HEK293 (cell line): ENCODE measurements at regions not wholly inside any gene's neighbourhood (a gene's known extent, or its start where the extent isn't known, plus 50 kb on each side); places are given as distances from the start of the nearest gene placed in this dataset.

ENCODE experiments used
- CTCF ChIA-PET: fragments of 350-600 bp; formaldehyde crosslinking; extraction: SDS; loops from one replicate; lab custom pipeline; 2021; ENCODE audit warnings: antibody characterized with exemption; lab: Yijun Ruan, JAX
- POLR2A ChIA-PET: fragments of 300-600 bp; formaldehyde crosslinking; extraction: SDS; loops from one replicate; lab custom pipeline; 2020; ENCODE audit warnings: antibody characterized with exemption, inconsistent platforms; lab: Yijun Ruan, JAX
- H3K27ac ChIP-seq: fragments of 200-500 bp; sonication (Bioruptor generic); 2 replicates; pipeline ENCODE4 v1.5.1; 2014; ENCODE audit warnings: low read depth, low read length, control low read depth, inconsistent platforms; ENCODE audit errors: extremely low read depth
- H3K36me3 ChIP-seq, 2 experiments: fragments of 200-500 bp in 1 of 2; sonication (Bioruptor generic) in 1 of 2; 1 replicate in 1 of 2; 2 replicates in 1 of 2; pipeline ENCODE4 v1.5.1; 2014 to 2017; ENCODE audit warnings: inconsistent platforms in 2 of 2, low read length in 2 of 2; ENCODE audit not compliant: control insufficient read depth in 2 of 2, insufficient read depth in 1 of 2
- H3K4me1 ChIP-seq: fragments of 200-500 bp; sonication (Bioruptor generic); 2 replicates; pipeline ENCODE4 v1.5.1; 2014; ENCODE audit warnings: mild to moderate bottlenecking, low read length, inconsistent platforms; ENCODE audit not compliant: control insufficient read depth, insufficient read depth
- H3K4me3 ChIP-seq: 2 replicates; pipeline ENCODE4 v1.5.1; 2011; ENCODE audit warnings: low read depth, mild to moderate bottlenecking, control low read depth, low read length, moderate library complexity
- H3K9me3 ChIP-seq: fragments of 200-500 bp; sonication (Bioruptor generic); 2 replicates; pipeline ENCODE4 v1.5.1; 2014; ENCODE audit warnings: low read depth, low read length, inconsistent platforms; ENCODE audit not compliant: control insufficient read depth, insufficient read depth
- HOXC10 ChIP-seq: sonication (generic); formaldehyde crosslinking; IDR thresholded peaks from 2 replicates; pipeline ENCODE4 v1.8.1; 2023; ENCODE audit warnings: mild to moderate bottlenecking, missing genetic modification reagents
- KLF1 ChIP-seq: fragments of 450-650 bp; formaldehyde crosslinking; IDR thresholded peaks from 2 replicates; pipeline ENCODE4 v1.5.1; 2016; ENCODE audit warnings: missing biosample characterization, missing genetic modification characterization
- OSR2 ChIP-seq: fragments of 450-650 bp; formaldehyde crosslinking; IDR thresholded peaks from 2 replicates; pipeline ENCODE4 v1.5.1; 2016; ENCODE audit warnings: missing biosample characterization, missing genetic modification characterization
- PRDM10 ChIP-seq: fragments of 450-650 bp; formaldehyde crosslinking; IDR thresholded peaks from 2 replicates; pipeline ENCODE4 v1.5.1; 2016; ENCODE audit warnings: missing biosample characterization, missing genetic modification characterization
- ZBTB21 ChIP-seq: fragments of 450-650 bp; formaldehyde crosslinking; IDR thresholded peaks from 2 replicates; pipeline ENCODE4 v1.5.1; 2017; ENCODE audit warnings: missing biosample characterization, missing genetic modification characterization
- ZBTB7A ChIP-seq: fragments of 450-650 bp; formaldehyde crosslinking; IDR thresholded peaks from 2 replicates; pipeline ENCODE4 v1.5.1; 2016; ENCODE audit warnings: low read depth, missing biosample characterization, missing genetic modification characterization
- ZEB2 ChIP-seq: fragments of 450-650 bp; formaldehyde crosslinking; IDR thresholded peaks from 2 replicates; pipeline ENCODE4 v1.5.1; 2016; ENCODE audit warnings: missing biosample characterization, missing genetic modification characterization
- ZNF140 ChIP-seq: fragments of 450-650 bp; formaldehyde crosslinking; IDR thresholded peaks from 2 replicates; pipeline ENCODE4 v1.5.1; 2016; ENCODE audit warnings: missing biosample characterization, missing genetic modification characterization
- ZNF157 ChIP-seq: fragments of 450-650 bp; formaldehyde crosslinking; IDR thresholded peaks from 2 replicates; pipeline ENCODE4 v1.5.1; 2016; ENCODE audit warnings: missing biosample characterization, missing genetic modification characterization
- ZNF311 ChIP-seq: fragments of 450-650 bp; formaldehyde crosslinking; IDR thresholded peaks from 2 replicates; pipeline ENCODE4 v1.5.1; 2017; ENCODE audit warnings: missing biosample characterization, missing genetic modification characterization, borderline replicate concordance
- ZNF335 ChIP-seq: fragments of 450-650 bp; formaldehyde crosslinking; conservative IDR thresholded peaks from 2 replicates; pipeline ENCODE4 v1.5.1; 2016; ENCODE audit warnings: missing biosample characterization, missing genetic modification characterization
- ZNF37A ChIP-seq: fragments of 450-650 bp; IDR thresholded peaks from 2 replicates; pipeline ENCODE4 v1.5.1; 2018; ENCODE audit warnings: missing biosample characterization, missing genetic modification characterization
- ZNF416 ChIP-seq: fragments of 450-650 bp; formaldehyde crosslinking; IDR thresholded peaks from 2 replicates; pipeline ENCODE4 v1.5.1; 2016; ENCODE audit warnings: missing biosample characterization, missing genetic modification characterization
- ZNF433 ChIP-seq: fragments of 450-650 bp; formaldehyde crosslinking; IDR thresholded peaks from 2 replicates; pipeline ENCODE4 v1.5.1; 2016; ENCODE audit warnings: missing biosample characterization, missing genetic modification characterization, low read depth
- ZNF530 ChIP-seq: fragments of 450-650 bp; formaldehyde crosslinking; IDR thresholded peaks from 2 replicates; pipeline ENCODE4 v1.5.1; 2016; ENCODE audit warnings: low read depth, missing biosample characterization, missing genetic modification characterization
- ZNF560 ChIP-seq: fragments of 450-650 bp; formaldehyde crosslinking; IDR thresholded peaks from 2 replicates; pipeline ENCODE4 v1.5.1; 2017; ENCODE audit warnings: missing biosample characterization, missing genetic modification characterization, borderline replicate concordance
- ZNF704 ChIP-seq: fragments of 450-650 bp; formaldehyde crosslinking; IDR thresholded peaks from 2 replicates; pipeline ENCODE4 v1.5.1; 2016; ENCODE audit warnings: missing biosample characterization, missing genetic modification characterization

- Histone ChIP-seq H3K4me3 (no peak overlapping the region), H3K36me3 (no peaks in the 10 kb centered on the region), H3K4me1 (no peaks in the 10 kb centered on the region), H3K9me3 (no peaks in the 10 kb centered on the region), H3K27ac (no peak overlapping the region)
- POLR2A ChIA-PET, result no interaction called here
- TF ChIP-seq ZBTB21 (tag by site-specific recombination), result no peak
- no peak for TF ChIP-seq ZBTB7A (tag by site-specific recombination)
- TF ChIP-seq OSR2, result no peak
- TF ChIP-seq ZNF433 (tag by site-specific recombination), result no peak
- no peak for TF ChIP-seq ZNF530 (tag by site-specific recombination)
- no peak for TF ChIP-seq ZNF157
- no peak for TF ChIP-seq PRDM10
- no peak for TF ChIP-seq HOXC10 (CRISPR knock-in tag)
- CTCF ChIA-PET, result no interaction called here
These were observed 323.9 kb upstream of the DSEL start for GRCh38 chr18:67840379-67840778.

DNA sequence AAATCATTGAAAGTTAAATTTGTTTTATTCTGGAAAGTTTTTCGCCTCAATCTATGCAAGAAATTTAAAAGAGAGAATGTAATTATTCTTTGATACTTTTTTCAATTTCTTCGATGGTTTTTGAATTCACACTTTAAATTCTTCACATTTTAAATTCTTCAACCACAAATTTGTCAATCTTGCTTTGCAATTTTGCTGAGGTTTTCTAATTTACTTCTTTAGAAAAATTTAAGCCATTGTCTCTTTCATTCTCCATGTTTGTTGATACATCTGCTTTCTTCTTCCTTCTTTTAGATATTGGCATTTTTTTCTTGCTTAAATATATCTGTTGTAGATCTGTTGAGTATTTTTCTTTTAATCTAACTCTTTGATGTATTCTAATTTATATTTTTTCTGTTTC, 301.9 kb upstream of the DSEL start:
- CTCF ChIA-PET, result no interaction called here
- Histone ChIP-seq H3K4me1 (no peaks in the 10 kb centered on the region), H3K27ac (no peak overlapping the region), H3K36me3 (no peaks in the 10 kb centered on the region), H3K9me3 (no peaks in the 10 kb centered on the region), H3K4me3 (no peak overlapping the region)
- TF ChIP-seq KLF1 (tag by site-specific recombination) (no peak), ZNF335 (tag by site-specific recombination) (no peak), ZNF560 (tag by site-specific recombination) (no peak), ZNF311 (no peak), ZNF704 (tag by site-specific recombination) (no peak), ZEB2 (tag by site-specific recombination) (no peak), ZNF37A (tag by site-specific recombination) (no peak), HOXC10 (CRISPR knock-in tag) (no peak)
- POLR2A ChIA-PET, result no interaction called here

DNA sequence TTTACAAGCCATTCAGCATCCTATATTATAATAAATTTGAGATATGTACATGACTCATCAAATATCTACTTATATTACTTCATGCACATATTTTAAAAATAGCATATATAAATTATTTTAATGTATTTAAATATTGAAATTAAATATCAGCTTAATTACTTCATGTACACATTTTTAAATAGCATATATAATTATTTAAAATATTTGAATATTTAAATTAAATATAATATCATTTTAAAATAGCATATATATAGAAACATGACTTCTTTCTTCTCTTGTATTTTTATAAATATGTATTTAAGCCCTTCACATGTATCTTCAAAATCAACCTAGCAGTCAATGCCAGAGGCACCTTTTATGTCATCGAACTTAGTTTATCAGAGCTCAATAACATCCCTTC, 298.8 kb upstream of the DSEL start:
- H3K9me3 ChIP-seq, result no peaks in the 10 kb centered on the region
- POLR2A ChIA-PET, result no interaction called here
- TF ChIP-seq ZNF140 (tag by site-specific recombination) (no peak), ZBTB7A (tag by site-specific recombination) (no peak), ZNF416 (tag by site-specific recombination) (no peak)

More for the DNA sequence above, 298.8 kb upstream of the DSEL start:
- CTCF ChIA-PET, result interaction anchor here (0.7 kb wide), 1 partner anchor 206 kb away, joined by 3 read pairs; no protein-coding TSS in a partner anchor
- no peaks in the 10 kb centered on the region for H3K36me3 ChIP-seq
- no peak overlapping the region for H3K27ac ChIP-seq
- H3K4me3 ChIP-seq, result no peak overlapping the region
- H3K4me1 ChIP-seq, result no peaks in the 10 kb centered on the region
